ENCODE measurements at regions not wholly inside any gene's neighbourhood (a gene's known extent, or its start where the extent isn't known, plus 50 kb on each side); places are given as distances from the start of the nearest gene placed in this dataset.

DNA sequence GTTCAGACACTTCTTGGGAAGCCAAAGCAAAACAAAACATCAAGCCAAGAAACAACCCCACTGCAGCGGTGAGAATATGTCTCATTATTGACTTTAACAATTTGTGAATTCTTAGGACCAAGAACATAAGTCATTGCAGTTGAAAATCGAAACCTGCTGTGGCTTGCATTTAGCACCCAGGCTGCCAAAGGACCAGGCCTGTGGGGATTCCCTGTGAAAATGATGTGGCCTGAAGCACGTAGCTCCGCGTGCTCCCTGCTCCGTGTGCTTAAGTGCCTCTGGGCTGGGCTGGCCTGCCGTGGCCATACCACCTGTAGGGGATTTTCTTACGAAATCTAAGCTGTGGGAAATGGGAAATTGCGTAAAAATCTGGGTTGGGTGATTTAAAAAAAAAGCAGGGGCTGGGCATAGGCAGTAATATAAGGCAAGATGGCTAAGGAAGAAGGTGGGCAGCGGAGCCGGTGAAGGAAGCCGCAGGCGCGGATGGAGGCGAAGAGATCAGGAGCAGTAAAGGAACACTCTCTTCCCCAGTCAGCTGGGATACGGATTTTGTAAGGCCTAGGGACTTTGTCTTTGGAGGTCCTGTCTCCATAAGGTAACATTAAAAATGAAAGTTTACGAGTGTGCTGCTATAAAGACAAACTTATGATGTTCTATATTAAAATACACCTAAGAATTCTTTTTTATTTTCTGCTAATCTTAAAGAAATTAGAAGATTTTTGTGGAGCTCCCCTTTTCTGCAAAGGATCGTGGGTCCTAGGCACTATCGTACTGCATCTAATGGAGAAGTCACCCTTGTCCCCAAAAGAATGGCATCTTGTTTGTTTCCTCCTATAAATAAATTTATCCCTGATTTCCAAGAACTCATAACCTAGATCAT lies 189.6 kb upstream of the SEMA6A start:
- H3K36me3 ChIP-seq (ENCODE audit: control insufficient read depth in 4 of 4, insufficient read depth in 4 of 4, low read length in 4 of 4): no peaks in the 10 kb centered on the region
- H3K9me3 ChIP-seq (ENCODE audit: control insufficient read depth in 4 of 4, insufficient read depth in 3 of 4, low read length in 3 of 4): no peaks in the 10 kb centered on the region
- WGBS, 2 donors: 88 to 89% methylated on average over 19 of the region's 19 CpGs
- H3K9ac ChIP-seq (ENCODE audit: insufficient read depth in 1 of 2, low read length in 2 of 2): no peak overlapping the region
- H3K27me3 ChIP-seq (ENCODE audit: control insufficient read depth in 3 of 3, insufficient read depth in 3 of 3, low read length in 2 of 3): no peaks in the 10 kb centered on the region
- no peak overlapping the region for H3K27ac ChIP-seq (ENCODE audit: low read depth in 1 of 2, low read length in 1 of 2)
- TF ChIP-seq, protein P1, sequence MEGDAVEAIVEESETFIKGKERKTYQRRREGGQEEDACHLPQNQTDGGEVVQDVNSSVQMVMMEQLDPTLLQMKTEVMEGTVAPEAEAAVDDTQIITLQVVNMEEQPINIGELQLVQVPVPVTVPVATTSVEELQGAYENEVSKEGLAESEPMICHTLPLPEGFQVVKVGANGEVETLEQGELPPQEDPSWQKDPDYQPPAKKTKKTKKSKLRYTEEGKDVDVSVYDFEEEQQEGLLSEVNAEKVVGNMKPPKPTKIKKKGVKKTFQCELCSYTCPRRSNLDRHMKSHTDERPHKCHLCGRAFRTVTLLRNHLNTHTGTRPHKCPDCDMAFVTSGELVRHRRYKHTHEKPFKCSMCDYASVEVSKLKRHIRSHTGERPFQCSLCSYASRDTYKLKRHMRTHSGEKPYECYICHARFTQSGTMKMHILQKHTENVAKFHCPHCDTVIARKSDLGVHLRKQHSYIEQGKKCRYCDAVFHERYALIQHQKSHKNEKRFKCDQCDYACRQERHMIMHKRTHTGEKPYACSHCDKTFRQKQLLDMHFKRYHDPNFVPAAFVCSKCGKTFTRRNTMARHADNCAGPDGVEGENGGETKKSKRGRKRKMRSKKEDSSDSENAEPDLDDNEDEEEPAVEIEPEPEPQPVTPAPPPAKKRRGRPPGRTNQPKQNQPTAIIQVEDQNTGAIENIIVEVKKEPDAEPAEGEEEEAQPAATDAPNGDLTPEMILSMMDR (IDR thresholded peaks at IDR 0.05; ENCODE audit: control extremely low read depth, extremely low read depth): no peak
- peaks cover 0 to 16% (median 6%) of the 10 kb centered on the region in 5 donors for H3K4me1 ChIP-seq (ENCODE audit: control insufficient read depth in 5 of 5, insufficient read depth in 5 of 5, low read length in 5 of 5)
- DNase-seq (no peak), ATAC-seq (ENCODE audit: insufficient read depth, low FRiP score) (no peak)
- H3K4me3 ChIP-seq: no peak overlapping the region

DNA sequence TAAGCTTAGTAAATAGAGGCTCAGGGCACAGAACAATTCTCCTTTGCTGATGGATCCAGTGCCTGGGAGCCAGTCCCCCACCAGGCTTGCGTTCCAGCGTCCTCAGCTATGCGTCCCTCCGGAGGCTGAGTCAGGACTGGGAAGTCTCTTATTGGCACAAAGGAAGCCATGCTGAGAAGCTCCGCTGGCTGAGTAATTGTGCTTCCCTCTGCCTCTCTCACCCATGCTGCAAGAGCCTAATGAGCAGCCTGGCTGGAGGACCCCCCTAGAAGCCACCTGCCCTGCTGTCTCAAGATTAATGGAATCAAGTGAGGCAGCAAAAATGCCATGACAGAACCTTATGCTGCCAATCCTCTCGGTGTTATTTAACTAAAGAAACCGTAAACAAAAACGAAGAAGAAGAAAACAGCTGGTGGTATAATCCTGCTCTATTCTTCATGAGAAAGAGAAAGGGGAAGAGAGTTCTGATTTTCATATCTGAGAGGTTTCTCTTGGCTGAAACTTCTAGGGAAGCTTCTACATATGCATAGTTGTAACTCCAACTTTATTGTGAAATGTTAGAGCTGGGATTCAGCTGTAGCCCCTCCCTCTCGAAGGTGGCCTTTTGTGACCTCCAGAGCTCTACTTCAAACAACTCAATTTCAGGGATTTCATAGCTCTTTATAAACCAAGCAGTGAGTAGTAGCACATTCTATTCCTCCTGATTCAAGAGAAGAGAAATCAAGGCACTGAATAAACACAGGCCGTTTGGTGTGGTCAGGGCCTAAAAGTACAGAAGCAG lies 185.4 kb upstream of the SEMA6A start:
- ATAC-seq (ENCODE audit: insufficient read depth, low FRiP score): no peak
- H3K4me1 ChIP-seq (ENCODE audit: control insufficient read depth in 5 of 5, insufficient read depth in 5 of 5, low read length in 5 of 5): peaks cover 0 to 9% (median 2%) of the 10 kb centered on the region in 5 donors
- H3K27me3 ChIP-seq (ENCODE audit: control insufficient read depth in 3 of 3, insufficient read depth in 3 of 3, low read length in 2 of 3): no peaks in the 10 kb centered on the region
- TF ChIP-seq, protein P1 (IDR thresholded peaks at IDR 0.05; ENCODE audit: control extremely low read depth, extremely low read depth): no peak
- H3K9me3 ChIP-seq (ENCODE audit: control insufficient read depth in 4 of 4, insufficient read depth in 3 of 4, low read length in 3 of 4): no peaks in the 10 kb centered on the region
- 76 to 78% methylated on average over 10 of the region's 10 CpGs for WGBS, 2 donors
- no peak overlapping the region for H3K4me3 ChIP-seq
- DNase-seq: peak in 2 of 3 donors; percentile 38 to 63
- H3K9ac ChIP-seq (ENCODE audit: insufficient read depth in 1 of 2, low read length in 2 of 2): no peak overlapping the region
- no peaks in the 10 kb centered on the region for H3K36me3 ChIP-seq (ENCODE audit: control insufficient read depth in 4 of 4, insufficient read depth in 4 of 4, low read length in 4 of 4)
- H3K27ac ChIP-seq (ENCODE audit: low read depth in 1 of 2, low read length in 1 of 2): no peak overlapping the region

DNA sequence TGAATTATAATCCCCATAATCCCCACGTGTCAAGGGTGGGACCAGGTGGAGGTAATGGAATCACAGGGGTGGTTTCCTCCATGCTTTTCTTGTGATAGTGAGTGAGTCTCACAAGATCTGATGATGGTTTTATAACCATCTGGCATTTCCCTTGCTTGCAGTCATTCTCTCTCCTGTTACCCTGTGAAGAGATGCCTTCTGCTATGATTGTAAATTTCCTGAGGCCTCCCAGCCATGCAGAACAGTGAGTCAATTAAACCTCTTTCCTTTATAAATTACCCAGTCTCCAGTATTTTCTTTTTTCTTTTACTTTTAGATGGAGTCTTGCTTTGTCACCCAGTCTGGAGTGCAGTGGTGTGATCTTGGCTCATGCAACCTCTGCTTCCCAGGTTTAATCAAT lies 182.7 kb upstream of the SEMA6A start:
- Histone ChIP-seq H3K36me3 (ENCODE audit: control insufficient read depth in 4 of 4, insufficient read depth in 4 of 4, low read length in 4 of 4) (no peaks in the 10 kb centered on the region), H3K9ac (ENCODE audit: insufficient read depth in 1 of 2, low read length in 2 of 2) (no peak overlapping the region), H3K27ac (ENCODE audit: low read depth in 1 of 2, low read length in 1 of 2) (no peak overlapping the region), H3K4me3 (no peak overlapping the region), H3K4me1 (ENCODE audit: control insufficient read depth in 5 of 5, insufficient read depth in 5 of 5, low read length in 5 of 5) (peaks cover 0 to 9% (median 2%) of the 10 kb centered on the region in 5 donors), H3K27me3 (ENCODE audit: control insufficient read depth in 3 of 3, insufficient read depth in 3 of 3, low read length in 2 of 3) (no peaks in the 10 kb centered on the region), H3K9me3 (ENCODE audit: control insufficient read depth in 4 of 4, insufficient read depth in 3 of 4, low read length in 3 of 4) (no peaks in the 10 kb centered on the region)
- WGBS, 2 donors: 82 to 83% methylated on average over 1 of the region's 1 CpG
- ATAC-seq (ENCODE audit: insufficient read depth, low FRiP score) (no peak), DNase-seq (no peak)
- TF ChIP-seq, protein P1 (IDR thresholded peaks at IDR 0.05; ENCODE audit: control extremely low read depth, extremely low read depth): no peak
